Lower leg skin (tissue), 4 donors: ENCODE measurements at regions not wholly inside any gene's neighbourhood (a gene's known extent, or its start where the extent isn't known, plus 50 kb on each side); places are given as distances from the start of the nearest gene placed in this dataset.

ENCODE experiments used
- DNase-seq, 2 donors: peaks; one replicate each; pipeline ENCODE4 v3.0.0-alpha.2; 2019; ENCODE audit warnings: low spot score in 2 of 2
- H3K4me3 ChIP-seq: fragments of 200-600 bp; sonication (generic); 2 replicates; pipeline ENCODE4 v1.5.1; 2017; ENCODE audit warnings: mild to moderate bottlenecking, low read depth; ENCODE audit not compliant: poor library complexity, severe bottlenecking
- CTCF ChIP-seq, 3 donors: fragments of 450-650 bp; IDR thresholded peaks; one replicate each; pipeline ENCODE4 v1.5.1; 2016; ENCODE audit warnings: antibody characterized with exemption in 3 of 3, mild to moderate bottlenecking in 3 of 3, moderate library complexity in 2 of 3
- POLR2A ChIP-seq, 2 donors: fragments of 450-650 bp; IDR thresholded peaks; one replicate each; pipeline ENCODE4 v1.6.1; 2016 to 2017; ENCODE audit warnings: antibody characterized with exemption in 2 of 2, mild to moderate bottlenecking in 1 of 2, moderate library complexity in 1 of 2
- WGBS, 2 donors: methylation state at CpG; one replicate each; pipeline ENCODE4 v1.1.5; 2018; 5-methylcytosine and 5-hydroxymethylcytosine counted together
- intact Hi-C: fragments of 100-400 bp; cut with DNase I; formaldehyde crosslinking; loops from one replicate; pipeline ENCODE4 v1.15.0; 2023; ENCODE audit warnings: low total_unique reads

- H3K4me3 ChIP-seq = no peak overlapping the region
- intact Hi-C loops = no loop called here
- DNase-seq = no peak
- WGBS, 2 donors = 84 to 89% methylated on average over 1 of the region's 1 CpG
- no peak for TF ChIP-seq CTCF (IDR thresholded peaks at IDR 0.05)
- TF ChIP-seq POLR2A (IDR thresholded peaks at IDR 0.05) = no peak
Measured at GRCh38 chr13:43996221-43996620, 116.5 kb downstream of the LACC1 start.

- no peak for DNase-seq
- no peak overlapping the region for H3K4me3 ChIP-seq
- 54 to 77% methylated on average over 2 of the region's 2 CpGs for WGBS, 2 donors
- TF ChIP-seq POLR2A (IDR thresholded peaks at IDR 0.05) = no peak
- TF ChIP-seq CTCF (IDR thresholded peaks at IDR 0.05) = no peak
- intact Hi-C loops = no loop called here
Measured at GRCh38 chr13:44003481-44003880, 123.8 kb downstream of the LACC1 start.

- WGBS, 2 donors = 45 to 55% methylated on average over 3 of the region's 3 CpGs
- intact Hi-C loops = no loop called here
- no peak for DNase-seq
- TF ChIP-seq POLR2A (IDR thresholded peaks at IDR 0.05) = no peak
- TF ChIP-seq CTCF (IDR thresholded peaks at IDR 0.05) = no peak
- no peak overlapping the region for H3K4me3 ChIP-seq
Measured at GRCh38 chr13:44004878-44005277, 125.2 kb downstream of the LACC1 start.

GRCh38 chr13:44007451-44007850 lies 127.7 kb downstream of the LACC1 start:
- 72 to 85% methylated on average over 1 of the region's 1 CpG for WGBS, 2 donors
- TF ChIP-seq POLR2A (IDR thresholded peaks at IDR 0.05) (no peak), CTCF (IDR thresholded peaks at IDR 0.05) (no peak)
- no peak overlapping the region for H3K4me3 ChIP-seq
- DNase-seq = no peak
- intact Hi-C loops = no loop called here

GRCh38 chr13:44011036-44011435 lies 131.3 kb downstream of the LACC1 start:
- H3K4me3 ChIP-seq = no peak overlapping the region
- DNase-seq = no peak
- WGBS, 2 donors = 92 to 98% methylated on average over 2 of the region's 2 CpGs
- intact Hi-C loops = no loop called here
- TF ChIP-seq POLR2A (IDR thresholded peaks at IDR 0.05) (no peak), CTCF (IDR thresholded peaks at IDR 0.05) (no peak)

GRCh38 chr13:44012910-44013757 lies 133.4 kb downstream of the LACC1 start:
- intact Hi-C loops = no loop called here
- TF ChIP-seq POLR2A (IDR thresholded peaks at IDR 0.05) = no peak
- no peak for DNase-seq
- WGBS, 2 donors = 61 to 63% methylated on average over 8 of the region's 8 CpGs
- H3K4me3 ChIP-seq = no peak overlapping the region
